Dendritic cell treated with granulocyte-macrophage colony-stimulating factor and Interleukin-4, amounts not matched to agents 40 ng/mL and 50 ng/mL, for 4 days (primary cell): ENCODE measurements at regions not wholly inside any gene's neighbourhood (a gene's known extent, or its start where the extent isn't known, plus 50 kb on each side); places are given as distances from the start of the nearest gene placed in this dataset.
"Not testable (repeated sequence)": the region's sequence is repeated elsewhere in the genome, so short reads cannot be mapped to it uniquely, and the experiment has no call there.

Experiments used
- H3K27ac Mint-ChIP-seq: one replicate; pipeline ENCODE4 v1.8.0; 2022; ENCODE audit warnings: mild to moderate bottlenecking, mixed read lengths
- H3K27me3 Mint-ChIP-seq: one replicate; pipeline ENCODE4 v1.8.0; 2022; ENCODE audit warnings: mild to moderate bottlenecking, mixed read lengths
- H3K36me3 Mint-ChIP-seq: one replicate; pipeline ENCODE4 v1.8.0; 2022; ENCODE audit warnings: low read depth, mixed read lengths
- H3K4me1 Mint-ChIP-seq: one replicate; pipeline ENCODE4 v1.8.0; 2022; ENCODE audit warnings: low read depth, mixed read lengths
- H3K4me3 Mint-ChIP-seq: one replicate; pipeline ENCODE4 v1.8.0; 2022; ENCODE audit warnings: mild to moderate bottlenecking, moderate library complexity, mixed read lengths
- H3K9me3 Mint-ChIP-seq: one replicate; pipeline ENCODE4 v1.8.0; 2022; ENCODE audit warnings: mixed read lengths
- intact Hi-C: fragments of 100-400 bp; cut with micrococcal nuclease; formaldehyde crosslinking; loops from one replicate; pipeline ENCODE4 v1.15.0; 2022

- Mint-ChIP-seq H3K4me3 (no peak overlapping the region), H3K4me1 (no peaks in the 10 kb centered on the region), H3K9me3 (peaks cover 14% of the 10 kb centered on the region), H3K27me3 (no peaks in the 10 kb centered on the region), H3K27ac (no peak overlapping the region), H3K36me3 (no peaks in the 10 kb centered on the region)
- intact Hi-C loops = no loop called here
These were observed 247.8 kb upstream of the POU3F4 start for GRCh38 chrX:83260288-83260687.

DNA sequence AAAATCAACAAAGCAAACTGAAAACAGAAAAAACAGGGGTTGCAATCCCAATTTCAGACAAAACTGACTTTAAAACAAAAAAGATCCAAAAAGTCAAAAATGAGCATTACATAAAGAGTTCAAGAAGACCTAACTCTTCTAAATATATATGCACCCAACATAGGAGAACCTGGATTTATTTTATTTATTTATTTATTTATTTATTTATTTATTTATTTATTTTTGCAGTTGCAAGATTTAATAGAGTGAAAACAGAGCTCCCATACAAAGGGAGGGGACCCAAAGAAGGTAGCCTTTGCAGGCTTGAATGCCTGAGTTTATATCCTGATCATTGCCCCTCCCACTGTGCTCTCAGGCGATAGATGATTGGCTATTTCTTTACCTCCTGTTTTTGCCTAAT is 245.9 kb upstream of the POU3F4 start:
- intact Hi-C loops, H3K27me3 Mint-ChIP-seq, H3K4me1 Mint-ChIP-seq, H3K4me3 Mint-ChIP-seq, H3K27ac Mint-ChIP-seq, H3K36me3 Mint-ChIP-seq: not testable (repeated sequence)
- H3K9me3 Mint-ChIP-seq = peaks cover 14% of the 10 kb centered on the region

- no peak overlapping the region for H3K27ac Mint-ChIP-seq
- H3K27me3 Mint-ChIP-seq = no peaks in the 10 kb centered on the region
- no peak overlapping the region for H3K4me3 Mint-ChIP-seq
These were observed 229.1 kb upstream of the POU3F4 start for GRCh38 chrX:83278988-83279387.

DNA sequence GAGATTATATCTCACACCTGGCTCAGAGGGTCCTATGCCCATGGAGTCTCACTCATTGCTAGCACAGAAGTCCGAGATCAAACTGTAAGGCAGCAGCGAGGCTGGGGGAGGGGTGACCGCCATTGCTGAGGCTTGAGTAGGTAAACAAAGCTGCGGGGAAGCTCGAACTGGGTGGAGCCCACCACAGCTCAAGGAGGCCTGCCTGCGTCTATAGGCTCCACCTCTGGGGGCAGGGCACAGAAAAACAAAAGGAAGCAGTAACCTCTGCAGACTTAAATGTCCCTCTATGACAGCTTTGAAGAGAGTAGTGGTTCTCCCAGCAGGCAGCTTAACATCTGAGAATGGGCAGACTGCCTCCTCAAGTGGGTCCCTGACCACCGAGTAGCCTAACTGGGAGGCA is 221.5 kb upstream of the POU3F4 start:
- H3K4me3 Mint-ChIP-seq, H3K27ac Mint-ChIP-seq: not testable (repeated sequence)

More at GRCh38 chrX:83278988-83279387, 229.1 kb upstream of the POU3F4 start:
- H3K9me3 Mint-ChIP-seq = peaks cover 6% of the 10 kb centered on the region
- no peaks in the 10 kb centered on the region for H3K4me1 Mint-ChIP-seq
- intact Hi-C loops = no loop called here
- H3K36me3 Mint-ChIP-seq = no peaks in the 10 kb centered on the region

DNA sequence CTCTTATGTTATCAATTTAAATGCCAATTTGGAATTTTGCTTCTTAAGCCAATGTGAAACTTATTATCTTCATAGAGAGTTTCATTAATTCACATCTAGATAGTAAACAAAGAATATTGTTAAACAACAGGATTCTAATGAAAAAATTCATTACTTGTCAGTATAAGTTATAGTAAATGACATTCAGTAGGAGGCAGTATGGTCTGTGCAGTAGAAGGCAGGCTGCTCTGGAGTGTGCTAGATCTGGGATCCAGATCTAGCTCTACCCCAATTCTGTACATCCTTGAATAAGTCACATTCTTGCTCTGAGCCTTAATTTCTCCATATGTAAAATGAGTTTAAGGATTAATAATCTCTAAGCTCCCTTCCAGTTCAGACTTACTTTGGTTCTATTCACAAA is 202.7 kb upstream of the POU3F4 start:
- Mint-ChIP-seq H3K4me3 (no peak overlapping the region), H3K27me3 (no peaks in the 10 kb centered on the region), H3K4me1 (no peaks in the 10 kb centered on the region), H3K27ac (no peak overlapping the region), H3K9me3 (peaks cover 8% of the 10 kb centered on the region), H3K36me3 (no peaks in the 10 kb centered on the region)
- intact Hi-C loops = no loop called here

More for the DNA sequence above, 221.5 kb upstream of the POU3F4 start:
- intact Hi-C loops, H3K27me3 Mint-ChIP-seq, H3K4me1 Mint-ChIP-seq, H3K36me3 Mint-ChIP-seq: not testable (repeated sequence)
- H3K9me3 Mint-ChIP-seq = peaks cover 54% of the 10 kb centered on the region

GRCh38 chrX:83319023-83319422 is 189.1 kb upstream of the POU3F4 start:
- H3K27ac Mint-ChIP-seq = no peak overlapping the region
- H3K27me3 Mint-ChIP-seq = no peaks in the 10 kb centered on the region
- intact Hi-C loops = no loop called here
- H3K36me3 Mint-ChIP-seq = no peaks in the 10 kb centered on the region
- no peaks in the 10 kb centered on the region for H3K4me1 Mint-ChIP-seq
- H3K4me3 Mint-ChIP-seq = no peak overlapping the region
- no peaks in the 10 kb centered on the region for H3K9me3 Mint-ChIP-seq

GRCh38 chrX:83326539-83326938 is 181.6 kb upstream of the POU3F4 start:
- Mint-ChIP-seq H3K4me1 (no peaks in the 10 kb centered on the region), H3K27ac (no peak overlapping the region), H3K9me3 (no peaks in the 10 kb centered on the region), H3K27me3 (no peaks in the 10 kb centered on the region), H3K36me3 (no peaks in the 10 kb centered on the region), H3K4me3 (no peak overlapping the region)
- intact Hi-C loops = no loop called here

- Mint-ChIP-seq H3K4me3 (no peak overlapping the region), H3K36me3 (no peaks in the 10 kb centered on the region), H3K9me3 (no peaks in the 10 kb centered on the region), H3K4me1 (no peaks in the 10 kb centered on the region), H3K27ac (no peak overlapping the region), H3K27me3 (no peaks in the 10 kb centered on the region)
- intact Hi-C loops = no loop called here
These were observed 174.3 kb upstream of the POU3F4 start for GRCh38 chrX:83333813-83334212.

- Mint-ChIP-seq H3K36me3 (no peaks in the 10 kb centered on the region), H3K27me3 (no peaks in the 10 kb centered on the region), H3K27ac (no peak overlapping the region), H3K4me3 (no peak overlapping the region), H3K9me3 (no peaks in the 10 kb centered on the region), H3K4me1 (no peaks in the 10 kb centered on the region)
- intact Hi-C loops = no loop called here
These were observed 171.6 kb upstream of the POU3F4 start for GRCh38 chrX:83336454-83336853.

GRCh38 chrX:83339724-83340123 is 168.4 kb upstream of the POU3F4 start:
- Mint-ChIP-seq H3K36me3 (no peaks in the 10 kb centered on the region), H3K4me1 (no peaks in the 10 kb centered on the region), H3K4me3 (no peak overlapping the region), H3K27me3 (no peaks in the 10 kb centered on the region), H3K9me3 (no peaks in the 10 kb centered on the region), H3K27ac (no peak overlapping the region)
- intact Hi-C loops = no loop called here

DNA sequence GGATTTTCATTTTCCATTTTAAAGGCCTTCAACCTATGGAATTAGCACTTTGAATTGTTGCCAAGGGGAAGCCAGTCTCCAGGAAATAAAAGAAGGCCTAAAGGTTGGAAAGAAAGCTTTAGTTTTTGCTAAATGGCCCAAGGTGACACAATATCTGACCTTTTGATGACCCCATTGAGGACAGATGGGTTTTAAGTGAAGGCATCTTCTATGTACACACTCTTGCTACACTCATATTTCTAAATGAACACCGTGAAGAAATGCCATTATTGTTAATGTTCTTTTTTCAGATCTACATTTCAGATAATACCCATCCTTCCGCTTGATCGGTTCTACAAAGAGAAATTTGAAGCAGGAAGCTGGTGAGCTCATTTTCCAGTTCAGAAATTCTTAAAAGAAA is 162.8 kb upstream of the POU3F4 start:
- Mint-ChIP-seq H3K36me3 (no peaks in the 10 kb centered on the region), H3K27ac (no peak overlapping the region), H3K27me3 (no peaks in the 10 kb centered on the region), H3K9me3 (no peaks in the 10 kb centered on the region), H3K4me1 (no peaks in the 10 kb centered on the region), H3K4me3 (no peak overlapping the region)
- intact Hi-C loops = no loop called here
